Right ventricle myocardium superior (tissue), 1 donor: ENCODE measurements at regions not wholly inside any gene's neighbourhood (a gene's known extent, or its start where the extent isn't known, plus 50 kb on each side); places are given as distances from the start of the nearest gene placed in this dataset.

Source experiments
- ATAC-seq: fragments of 200-7000 bp; cut with Tn5 transposase; one replicate; pipeline ENCODE4 v1.9.1; 2020; ENCODE audit warnings: mild to moderate bottlenecking; ENCODE audit not compliant: poor library complexity
- DNase-seq: peaks from one replicate; pipeline ENCODE4 v3.0.0-alpha.2; 2020
- intact Hi-C: fragments of 100-400 bp; cut with DNase I; formaldehyde crosslinking; loops from one replicate; pipeline ENCODE4 v1.11.2; 2022
- donor health status: DM: no; HTN: yes; CAD: no; lungs with severe emphysema.

GRCh38 chr20:21808863-21809664 is 103.6 kb downstream of the PAX1 start:
- ATAC-seq (peak; percentile 36), DNase-seq (peak; percentile 70)
- intact Hi-C loops = loop anchor here (5.0 kb wide), 1 partner anchor 298 kb away; no protein-coding TSS in a partner anchor

GRCh38 chr20:21808139-21808538 is 102.7 kb downstream of the PAX1 start:
- DNase-seq = no peak
- ATAC-seq = no peak
- intact Hi-C loops = loop anchor here (5.0 kb wide), 1 partner anchor 299 kb away; no protein-coding TSS in a partner anchor

- DNase-seq = no peak
- intact Hi-C loops = loop anchor here (5.0 kb wide), 1 partner anchor 302 kb away; no protein-coding TSS in a partner anchor
- no peak for ATAC-seq
Observed at GRCh38 chr20:21804802-21805201, 99.3 kb downstream of the PAX1 start.

- DNase-seq (no peak), ATAC-seq (no peak)
- intact Hi-C loops = no loop called here
Observed at GRCh38 chr20:21801193-21801592, 95.7 kb downstream of the PAX1 start.

GRCh38 chr20:21798384-21798783 is 92.9 kb downstream of the PAX1 start:
- ATAC-seq (no peak), DNase-seq (no peak)
- intact Hi-C loops = no loop called here

GRCh38 chr20:21796059-21796458 is 90.6 kb downstream of the PAX1 start:
- DNase-seq = no peak
- intact Hi-C loops = no loop called here
- no peak for ATAC-seq

GRCh38 chr20:21788082-21788481 is 82.6 kb downstream of the PAX1 start:
- DNase-seq (no peak), ATAC-seq (no peak)
- intact Hi-C loops = no loop called here

GRCh38 chr20:21781446-21782075 is 76.1 kb downstream of the PAX1 start:
- ATAC-seq (no peak), DNase-seq (no peak)
- intact Hi-C loops = no loop called here

GRCh38 chr20:21780528-21780927 is 75.1 kb downstream of the PAX1 start:
- intact Hi-C loops = no loop called here
- DNase-seq = no peak
- no peak for ATAC-seq
